Liver (tissue), 3 donors: ENCODE measurements at regions not wholly inside any gene's neighbourhood (a gene's known extent, or its start where the extent isn't known, plus 50 kb on each side); places are given as distances from the start of the nearest gene placed in this dataset.

Source experiments
- ATF3 ChIP-seq: IDR thresholded peaks from 2 replicates; pipeline ENCODE4 v1.6.1; 2016; ENCODE audit warnings: antibody characterized with exemption
- CTCF ChIP-seq: fragments of 150-350 bp; IDR thresholded peaks from 2 replicates; pipeline ENCODE4 v1.5.1; 2017; ENCODE audit warnings: improper control_type of control experiment, low read depth, low read length; ENCODE audit not compliant: missing input control
- GABPA ChIP-seq, 2 donors: IDR thresholded peaks in 1 of 2; conservative IDR thresholded peaks in 1 of 2; 2 replicates each; pipeline ENCODE4 v1.6.1; 2016; ENCODE audit warnings: antibody characterized with exemption in 2 of 2, mild to moderate bottlenecking in 1 of 2, moderate library complexity in 1 of 2
- HNF4A ChIP-seq, 2 donors: conservative IDR thresholded peaks; 2 replicates each; pipeline ENCODE4 v1.6.1; 2016; ENCODE audit warnings: antibody characterized with exemption in 2 of 2, mild to moderate bottlenecking in 2 of 2
- MAX ChIP-seq: IDR thresholded peaks from 2 replicates; pipeline ENCODE4 v1.6.1; 2016; ENCODE audit warnings: antibody characterized with exemption
- RAD21 ChIP-seq, 2 donors: IDR thresholded peaks; 2 replicates each; pipeline ENCODE4 v1.6.1; 2016; ENCODE audit warnings: antibody characterized with exemption in 2 of 2, mild to moderate bottlenecking in 2 of 2
- REST ChIP-seq: IDR thresholded peaks from 2 replicates; pipeline ENCODE4 v1.6.1; 2016; ENCODE audit warnings: antibody characterized with exemption, mild to moderate bottlenecking
- SP1 ChIP-seq: IDR thresholded peaks from 2 replicates; pipeline ENCODE4 v1.6.1; 2018; ENCODE audit warnings: antibody characterized with exemption, mild to moderate bottlenecking
- TAF1 ChIP-seq: conservative IDR thresholded peaks from 2 replicates; pipeline ENCODE4 v1.6.1; 2016; ENCODE audit warnings: antibody characterized with exemption, mild to moderate bottlenecking
- YY1 ChIP-seq: IDR thresholded peaks from 2 replicates; pipeline ENCODE4 v1.6.1; 2016; ENCODE audit warnings: antibody characterized with exemption, mild to moderate bottlenecking
- donor health status: healthy.
- donor health status: healthy.

GRCh38 chr3:150057227-150057626 is 86.5 kb upstream of the PFN2 start:
- no peak for TF ChIP-seq SP1
- TF ChIP-seq CTCF = no peak
- TF ChIP-seq MAX = no peak
- no peak for TF ChIP-seq REST
- TF ChIP-seq ATF3 = no peak
- TF ChIP-seq GABPA (IDR thresholded peaks at IDR 0.05 in 1 of 2, conservative IDR thresholded peaks at IDR 0.05 in 1 of 2) = no peak
- TF ChIP-seq RAD21 (IDR thresholded peaks at IDR 0.05) = no peak
- TF ChIP-seq TAF1 = no peak
- no peak for TF ChIP-seq YY1
- TF ChIP-seq HNF4A (conservative IDR thresholded peaks at IDR 0.05) = no peak
